Keratinocyte (primary cell): ENCODE measurements at regions not wholly inside any gene's neighbourhood (a gene's known extent, or its start where the extent isn't known, plus 50 kb on each side); places are given as distances from the start of the nearest gene placed in this dataset.

Experiments used
- EZH2 ChIP-seq: IDR thresholded peaks from one replicate; pipeline ENCODE4 v1.6.1; 2012; ENCODE audit warnings: inconsistent platforms, mild to moderate bottlenecking, low read length, moderate library complexity
- TF ChIP-seq, protein P1 (sequence below), 3 experiments: IDR thresholded peaks in 1 of 3; conservative IDR thresholded peaks in 1 of 3; optimal IDR thresholded peaks in 1 of 3; 2 replicates in 2 of 3; 3 replicates in 1 of 3; pipeline versions ENCODE3 to v1.5.1; 2011; ENCODE audit warnings: low read length in 3 of 3, mild to moderate bottlenecking in 3 of 3, moderate library complexity in 2 of 3, control low read depth in 1 of 3, inconsistent platforms in 1 of 3; ENCODE audit not compliant: insufficient read depth in 2 of 3; ENCODE audit errors: extremely low read depth in 1 of 3

DNA sequence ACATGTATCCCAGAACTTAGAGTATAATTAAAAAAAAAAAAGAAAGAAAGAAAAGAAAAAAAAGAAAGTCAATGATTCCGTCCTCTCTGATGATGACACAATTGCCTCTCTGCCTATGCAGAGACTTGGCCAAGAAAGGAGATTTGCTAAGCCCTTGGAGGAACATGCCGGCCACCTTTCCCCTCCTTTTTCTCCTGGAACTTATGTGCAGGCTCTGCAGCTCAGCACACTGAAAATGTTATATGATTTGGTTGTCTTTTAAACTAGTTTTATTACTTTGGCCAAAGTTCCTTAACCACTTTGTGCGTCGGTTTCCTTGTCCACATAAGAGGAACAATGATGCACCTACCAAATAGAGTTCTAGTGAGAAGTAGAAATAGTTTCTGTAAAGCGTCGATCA, 111.4 kb upstream of the ZNF644 start:
- TF ChIP-seq, protein P1, sequence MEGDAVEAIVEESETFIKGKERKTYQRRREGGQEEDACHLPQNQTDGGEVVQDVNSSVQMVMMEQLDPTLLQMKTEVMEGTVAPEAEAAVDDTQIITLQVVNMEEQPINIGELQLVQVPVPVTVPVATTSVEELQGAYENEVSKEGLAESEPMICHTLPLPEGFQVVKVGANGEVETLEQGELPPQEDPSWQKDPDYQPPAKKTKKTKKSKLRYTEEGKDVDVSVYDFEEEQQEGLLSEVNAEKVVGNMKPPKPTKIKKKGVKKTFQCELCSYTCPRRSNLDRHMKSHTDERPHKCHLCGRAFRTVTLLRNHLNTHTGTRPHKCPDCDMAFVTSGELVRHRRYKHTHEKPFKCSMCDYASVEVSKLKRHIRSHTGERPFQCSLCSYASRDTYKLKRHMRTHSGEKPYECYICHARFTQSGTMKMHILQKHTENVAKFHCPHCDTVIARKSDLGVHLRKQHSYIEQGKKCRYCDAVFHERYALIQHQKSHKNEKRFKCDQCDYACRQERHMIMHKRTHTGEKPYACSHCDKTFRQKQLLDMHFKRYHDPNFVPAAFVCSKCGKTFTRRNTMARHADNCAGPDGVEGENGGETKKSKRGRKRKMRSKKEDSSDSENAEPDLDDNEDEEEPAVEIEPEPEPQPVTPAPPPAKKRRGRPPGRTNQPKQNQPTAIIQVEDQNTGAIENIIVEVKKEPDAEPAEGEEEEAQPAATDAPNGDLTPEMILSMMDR (optimal IDR thresholded peaks at IDR 0.05 in 1 of 3, IDR thresholded peaks at IDR 0.05 in 1 of 3, conservative IDR thresholded peaks at IDR 0.05 in 1 of 3; ENCODE audit: extremely low read depth in 1 of 3, insufficient read depth in 2 of 3, low read length in 3 of 3) = no peak
- no peak for TF ChIP-seq EZH2
